Neural progenitor cell (in vitro differentiated cells): ENCODE measurements at regions not wholly inside any gene's neighbourhood (a gene's known extent, or its start where the extent isn't known, plus 50 kb on each side); places are given as distances from the start of the nearest gene placed in this dataset.

Experiments used
- DNase-seq: peaks from one replicate; pipeline ENCODE4 v3.0.0-alpha.2; 2016; ENCODE audit warnings: low spot score
- H2AFZ ChIP-seq: fragments of 200-600 bp; sonication (generic); replicated peaks from 2 replicates; pipeline ENCODE4 v1.6.1; 2016; ENCODE audit warnings: antibody characterized with exemption
- H3F3A ChIP-seq: fragments of 200-600 bp; sonication (generic); 2 replicates; pipeline ENCODE4 v1.6.1; 2016; ENCODE audit warnings: antibody characterized with exemption, low read depth
- H3K27ac ChIP-seq: fragments of 200-600 bp; sonication (generic); 2 replicates; pipeline ENCODE4 v1.5.1; 2016; ENCODE audit warnings: mild to moderate bottlenecking
- H3K27me3 ChIP-seq: fragments of 200-600 bp; sonication (generic); 2 replicates; pipeline ENCODE4 v1.6.1; 2016; ENCODE audit warnings: mild to moderate bottlenecking, moderate library complexity
- H3K36me3 ChIP-seq: fragments of 200-600 bp; sonication (generic); 2 replicates; pipeline ENCODE4 v1.5.1; 2016
- H3K4me1 ChIP-seq: fragments of 200-600 bp; sonication (generic); 2 replicates; pipeline ENCODE4 v1.6.1; 2016; ENCODE audit warnings: mixed run types
- H3K4me2 ChIP-seq: fragments of 200-600 bp; sonication (generic); 2 replicates; pipeline ENCODE4 v1.6.1; 2016
- H3K4me3 ChIP-seq: fragments of 200-600 bp; sonication (generic); 2 replicates; pipeline ENCODE4 v1.5.1; 2016
- H3K79me2 ChIP-seq: fragments of 200-600 bp; sonication (generic); 2 replicates; pipeline ENCODE4 v1.6.1; 2016; ENCODE audit warnings: low read depth
- H3K9ac ChIP-seq: fragments of 200-600 bp; sonication (generic); 2 replicates; pipeline ENCODE4 v1.6.1; 2016
- H3K9me3 ChIP-seq: fragments of 200-600 bp; sonication (generic); 2 replicates; pipeline ENCODE4 v1.5.1; 2016; ENCODE audit warnings: low read depth
- H4K20me1 ChIP-seq: fragments of 200-600 bp; sonication (generic); 2 replicates; pipeline ENCODE4 v1.6.1; 2016; ENCODE audit warnings: low read depth
- H3K27ac Mint-ChIP-seq: 3 replicates; pipeline ENCODE4 v1.8.0; 2021; ENCODE audit warnings: mixed read lengths
- H3K27me3 Mint-ChIP-seq: 2 replicates; pipeline ENCODE4 v1.8.0; 2022; ENCODE audit warnings: low read depth, mild to moderate bottlenecking, inconsistent platforms, moderate library complexity, mixed read lengths; ENCODE audit not compliant: insufficient read depth
- H3K36me3 Mint-ChIP-seq: 3 replicates; pipeline ENCODE4 v1.8.0; 2021; ENCODE audit warnings: mixed read lengths
- H3K4me1 Mint-ChIP-seq: 3 replicates; pipeline ENCODE4 v1.8.0; 2021; ENCODE audit warnings: mixed read lengths
- H3K4me3 Mint-ChIP-seq: 3 replicates; pipeline ENCODE4 v1.8.0; 2021; ENCODE audit warnings: mild to moderate bottlenecking, moderate library complexity, mixed read lengths
- H3K9me3 Mint-ChIP-seq: 3 replicates; pipeline ENCODE4 v1.8.0; 2020; ENCODE audit warnings: mixed read lengths
- CTCF ChIP-seq: fragments of 200-600 bp; sonication (generic); IDR thresholded peaks from 2 replicates; pipeline ENCODE4 v1.5.1; 2017; ENCODE audit warnings: antibody characterized with exemption, mild to moderate bottlenecking
- EZH2 ChIP-seq: fragments of 200-600 bp; sonication (generic); IDR thresholded peaks from 2 replicates; pipeline ENCODE4 v1.6.1; 2017; ENCODE audit warnings: antibody characterized with exemption, mild to moderate bottlenecking, moderate library complexity
- EZH2phosphoT487 ChIP-seq: fragments of 200-600 bp; sonication (generic); IDR thresholded peaks from 2 replicates; pipeline ENCODE4 v1.6.1; 2017; ENCODE audit warnings: antibody characterized with exemption

GRCh38 chr11:100546714-100547113, 140.4 kb upstream of the ARHGAP42 start:
- no peak overlapping the region for H3K4me2 ChIP-seq
- no peaks in the 10 kb centered on the region for H3K27me3 ChIP-seq
- H3K4me3 ChIP-seq, result no peak overlapping the region
- H3K79me2 ChIP-seq, result no peaks in the 10 kb centered on the region
- Mint-ChIP-seq H3K9me3 (no peaks in the 10 kb centered on the region), H3K4me1 (peaks cover 15% of the 10 kb centered on the region), H3K27ac (no peak overlapping the region), H3K36me3 (no peaks in the 10 kb centered on the region), H3K27me3 (no peaks in the 10 kb centered on the region), H3K4me3 (no peak overlapping the region)
- H3K4me1 ChIP-seq, result peaks cover 7% of the 10 kb centered on the region
- no peaks in the 10 kb centered on the region for H4K20me1 ChIP-seq
- H3F3A ChIP-seq, result no peaks in the 10 kb centered on the region
- H3K36me3 ChIP-seq, result no peaks in the 10 kb centered on the region
- no peaks in the 10 kb centered on the region for H3K9me3 ChIP-seq
- no peak overlapping the region for H3K27ac ChIP-seq
- H3K9ac ChIP-seq, result no peak overlapping the region
- H2AFZ ChIP-seq, result no peak overlapping the region
- DNase-seq, result no peak
- TF ChIP-seq EZH2phosphoT487 (no peak), CTCF (no peak), EZH2 (no peak)

- H3K4me3 ChIP-seq, result no peak overlapping the region
- Mint-ChIP-seq H3K27me3 (no peaks in the 10 kb centered on the region), H3K36me3 (no peaks in the 10 kb centered on the region), H3K27ac (no peak overlapping the region), H3K4me1 (peaks cover 17% of the 10 kb centered on the region), H3K4me3 (no peak overlapping the region), H3K9me3 (no peaks in the 10 kb centered on the region)
- H3K4me2 ChIP-seq, result no peak overlapping the region
- H4K20me1 ChIP-seq, result no peaks in the 10 kb centered on the region
- H3K79me2 ChIP-seq, result no peaks in the 10 kb centered on the region
- TF ChIP-seq CTCF, result no peak
- TF ChIP-seq EZH2phosphoT487, result no peak
- no peak for TF ChIP-seq EZH2
- no peak overlapping the region for H3K27ac ChIP-seq
- no peaks in the 10 kb centered on the region for H3F3A ChIP-seq
- H3K36me3 ChIP-seq, result no peaks in the 10 kb centered on the region
- DNase-seq, result no peak
- H2AFZ ChIP-seq, result no peak overlapping the region
- no peaks in the 10 kb centered on the region for H3K27me3 ChIP-seq
- no peaks in the 10 kb centered on the region for H3K9me3 ChIP-seq
- H3K4me1 ChIP-seq, result peaks cover 16% of the 10 kb centered on the region
- no peak overlapping the region for H3K9ac ChIP-seq
These were observed 136.8 kb upstream of the ARHGAP42 start for GRCh38 chr11:100550298-100550697.

- no peaks in the 10 kb centered on the region for H3K27me3 Mint-ChIP-seq
- no peak overlapping the region for H3K4me2 ChIP-seq
- no peaks in the 10 kb centered on the region for H3K27me3 ChIP-seq
- no peak overlapping the region for H3K4me3 Mint-ChIP-seq
- no peaks in the 10 kb centered on the region for H4K20me1 ChIP-seq
- H2AFZ ChIP-seq, result no peak overlapping the region
- H3K27ac Mint-ChIP-seq, result no peak overlapping the region
- TF ChIP-seq CTCF, result no peak
- no peak for TF ChIP-seq EZH2phosphoT487
- no peak for TF ChIP-seq EZH2
- H3K9me3 Mint-ChIP-seq, result no peaks in the 10 kb centered on the region
- no peak overlapping the region for H3K9ac ChIP-seq
- no peak overlapping the region for H3K4me3 ChIP-seq
- H3K27ac ChIP-seq, result no peak overlapping the region
- H3K36me3 Mint-ChIP-seq, result no peaks in the 10 kb centered on the region
- no peak for DNase-seq
- peaks cover 17% of the 10 kb centered on the region for H3K4me1 Mint-ChIP-seq
- no peaks in the 10 kb centered on the region for H3K79me2 ChIP-seq
- no peaks in the 10 kb centered on the region for H3K9me3 ChIP-seq
- no peaks in the 10 kb centered on the region for H3K36me3 ChIP-seq
- H3F3A ChIP-seq, result no peaks in the 10 kb centered on the region
- peaks cover 16% of the 10 kb centered on the region for H3K4me1 ChIP-seq
These were observed 136.0 kb upstream of the ARHGAP42 start for GRCh38 chr11:100550912-100551632.
